ENCODE measurements at regions not wholly inside any gene's neighbourhood (a gene's known extent, or its start where the extent isn't known, plus 50 kb on each side); places are given as distances from the start of the nearest gene placed in this dataset.
"Not testable (repeated sequence)": the region's sequence is repeated elsewhere in the genome, so short reads cannot be mapped to it uniquely, and the experiment has no call there.

DNA sequence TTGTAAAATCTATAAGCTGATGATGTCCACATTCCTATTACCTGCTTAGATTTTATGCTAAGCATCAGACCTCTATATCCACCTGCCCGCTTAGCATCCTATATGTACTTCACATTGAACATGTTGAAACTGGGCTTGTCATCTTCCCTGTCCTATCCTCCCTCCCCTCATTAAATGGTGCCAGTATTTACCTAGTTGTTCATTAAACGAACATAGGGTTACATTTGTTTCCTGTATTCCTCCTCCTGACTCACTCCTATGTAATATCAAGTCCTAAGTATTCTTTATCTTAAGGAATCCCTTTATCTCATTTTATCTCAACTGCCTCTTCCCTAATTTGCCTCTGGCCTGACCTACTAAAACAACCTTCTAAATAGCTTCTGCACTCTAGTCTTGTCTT, 177.8 kb upstream of the MEF2C start:
- no peak for DNase-seq (ENCODE audit: low read depth)
- no peak for TF ChIP-seq CTCF (IDR thresholded peaks at IDR 0.05; ENCODE audit: insufficient read depth, low read depth, low read length, missing control alignments)
- H3K4me3 ChIP-seq (ENCODE audit: low read depth, low read length) = no peak overlapping the region

DNA sequence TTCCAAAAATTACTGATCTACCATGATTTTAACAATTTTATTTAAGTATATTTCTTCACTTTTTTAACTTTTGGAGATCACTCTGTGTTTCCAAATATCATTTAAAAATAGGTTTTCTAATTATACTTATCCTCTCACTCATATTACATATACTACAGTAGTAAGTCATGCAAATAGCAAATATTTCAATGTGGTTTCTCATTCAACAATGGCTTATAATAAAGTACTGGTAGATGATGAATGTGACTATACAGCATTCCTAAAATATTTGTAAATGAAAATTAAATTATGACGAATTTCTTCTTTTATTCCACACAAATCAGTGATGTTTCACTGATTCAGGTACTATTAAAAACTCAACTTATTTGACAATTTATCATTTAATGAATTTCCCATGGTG, 176.3 kb upstream of the MEF2C start:
- DNase-seq (ENCODE audit: low read depth) = no peak
- no peak overlapping the region for H3K4me3 ChIP-seq (ENCODE audit: low read depth, low read length)

GRCh38 chr5:89055695-89056085, 172.7 kb upstream of the MEF2C start:
- no peak overlapping the region for H3K4me3 ChIP-seq (ENCODE audit: low read depth, low read length)
- DNase-seq (ENCODE audit: low read depth) = no peak
- TF ChIP-seq CTCF (IDR thresholded peaks at IDR 0.05; ENCODE audit: insufficient read depth, low read depth, low read length, missing control alignments) = no peak

More for the DNA sequence above, 176.3 kb upstream of the MEF2C start:
- no peak for TF ChIP-seq CTCF (IDR thresholded peaks at IDR 0.05; ENCODE audit: insufficient read depth, low read depth, low read length, missing control alignments)

DNA sequence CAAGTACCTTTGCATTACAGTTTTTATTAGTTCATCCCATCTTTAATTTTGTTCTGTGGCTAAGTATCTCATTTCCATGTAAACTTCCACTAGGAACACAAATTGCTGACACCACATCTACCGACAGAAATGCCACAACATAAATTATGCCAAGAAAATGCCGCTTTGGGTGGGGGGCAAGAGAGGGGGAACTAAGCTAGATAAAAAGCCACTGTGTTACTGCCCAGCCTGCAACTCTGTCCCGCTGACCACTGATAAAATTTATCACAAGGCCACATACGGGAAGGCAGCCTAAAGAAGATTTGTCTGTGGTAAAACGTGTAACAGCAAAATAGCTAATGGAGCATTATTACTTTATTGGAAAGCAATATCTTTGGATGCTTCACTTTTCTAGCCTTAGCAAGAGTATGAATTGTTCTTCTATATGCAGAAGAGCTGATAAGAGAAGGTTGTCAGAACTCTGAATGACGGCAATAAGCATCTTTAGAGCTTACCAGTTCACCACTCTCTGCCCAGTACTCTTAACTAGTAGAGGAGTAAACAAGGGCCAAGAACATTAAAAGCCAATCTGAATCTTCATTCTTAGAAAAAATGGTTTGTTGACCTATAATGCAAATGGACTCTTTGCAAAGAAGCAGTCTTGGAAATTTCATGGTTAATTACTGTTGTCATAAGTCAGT, 172.2 kb upstream of the MEF2C start:
- DNase-seq (ENCODE audit: low read depth) = no peak
- TF ChIP-seq CTCF (IDR thresholded peaks at IDR 0.05; ENCODE audit: insufficient read depth, low read depth, low read length, missing control alignments) = no peak
- no peak overlapping the region for H3K4me3 ChIP-seq (ENCODE audit: low read depth, low read length)

GRCh38 chr5:89053547-89053946, 170.6 kb upstream of the MEF2C start:
- no peak for DNase-seq (ENCODE audit: low read depth)
- no peak overlapping the region for H3K4me3 ChIP-seq (ENCODE audit: low read depth, low read length)
- no peak for TF ChIP-seq CTCF (IDR thresholded peaks at IDR 0.05; ENCODE audit: insufficient read depth, low read depth, low read length, missing control alignments)

GRCh38 chr5:89050062-89050461, 167.1 kb upstream of the MEF2C start:
- DNase-seq (ENCODE audit: low read depth); H3K4me3 ChIP-seq (ENCODE audit: low read depth, low read length): not testable (repeated sequence)

GRCh38 chr5:89047571-89047970, 164.6 kb upstream of the MEF2C start:
- no peak overlapping the region for H3K4me3 ChIP-seq (ENCODE audit: low read depth, low read length)
- no peak for DNase-seq (ENCODE audit: low read depth)
- TF ChIP-seq CTCF (IDR thresholded peaks at IDR 0.05; ENCODE audit: insufficient read depth, low read depth, low read length, missing control alignments) = no peak

All from GM12865 (cell line).